Neural progenitor cell (in vitro differentiated cells): ENCODE measurements at regions not wholly inside any gene's neighbourhood (a gene's known extent, or its start where the extent isn't known, plus 50 kb on each side); places are given as distances from the start of the nearest gene placed in this dataset.

Source experiments
- CTCF ChIP-seq: fragments of 200-600 bp; sonication (generic); IDR thresholded peaks from 2 replicates; pipeline ENCODE4 v1.5.1; 2017; ENCODE audit warnings: antibody characterized with exemption, mild to moderate bottlenecking
- EZH2 ChIP-seq: fragments of 200-600 bp; sonication (generic); IDR thresholded peaks from 2 replicates; pipeline ENCODE4 v1.6.1; 2017; ENCODE audit warnings: antibody characterized with exemption, mild to moderate bottlenecking, moderate library complexity
- EZH2phosphoT487 ChIP-seq: fragments of 200-600 bp; sonication (generic); IDR thresholded peaks from 2 replicates; pipeline ENCODE4 v1.6.1; 2017; ENCODE audit warnings: antibody characterized with exemption

GRCh38 chr11:31967404-31968130, 123.3 kb upstream of the RCN1 start:
- TF ChIP-seq CTCF (no peak), EZH2phosphoT487 (no peak), EZH2 (no peak)
